ENCODE measurements at regions not wholly inside any gene's neighbourhood (a gene's known extent, or its start where the extent isn't known, plus 50 kb on each side); places are given as distances from the start of the nearest gene placed in this dataset.

GRCh38 chr7:41832941-41833340, 130.1 kb upstream of the INHBA start:
- DNase-seq (ENCODE audit: low spot score), result no peak

DNA sequence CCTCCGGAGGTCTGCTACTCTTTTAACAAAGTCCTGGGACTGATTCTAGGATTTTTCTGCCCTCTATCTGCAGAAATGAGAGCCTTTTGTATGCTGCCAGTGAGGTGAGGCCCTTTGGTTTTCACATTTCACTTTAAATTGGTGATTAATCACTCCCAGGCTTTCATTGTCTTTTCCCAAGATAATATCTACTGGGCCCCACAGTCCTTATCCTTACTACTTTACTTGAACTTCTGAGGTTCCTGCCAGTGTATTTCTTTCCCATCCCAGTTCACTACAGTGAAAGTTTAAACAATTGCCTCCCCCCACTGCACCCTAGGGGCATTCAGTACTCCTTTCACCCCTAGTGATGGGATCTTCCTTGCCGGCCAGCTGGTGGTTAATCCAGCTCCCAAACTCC, 127.4 kb upstream of the INHBA start:
- DNase-seq (ENCODE audit: low spot score), result no peak

- DNase-seq (ENCODE audit: low spot score), result no peak
These were observed 126.0 kb upstream of the INHBA start for GRCh38 chr7:41828911-41829310.

- DNase-seq (ENCODE audit: low spot score), result no peak
These were observed 123.8 kb upstream of the INHBA start for GRCh38 chr7:41826641-41827040.

- DNase-seq (ENCODE audit: low spot score), result no peak
These were observed 123.1 kb upstream of the INHBA start for GRCh38 chr7:41825927-41826480.

DNA sequence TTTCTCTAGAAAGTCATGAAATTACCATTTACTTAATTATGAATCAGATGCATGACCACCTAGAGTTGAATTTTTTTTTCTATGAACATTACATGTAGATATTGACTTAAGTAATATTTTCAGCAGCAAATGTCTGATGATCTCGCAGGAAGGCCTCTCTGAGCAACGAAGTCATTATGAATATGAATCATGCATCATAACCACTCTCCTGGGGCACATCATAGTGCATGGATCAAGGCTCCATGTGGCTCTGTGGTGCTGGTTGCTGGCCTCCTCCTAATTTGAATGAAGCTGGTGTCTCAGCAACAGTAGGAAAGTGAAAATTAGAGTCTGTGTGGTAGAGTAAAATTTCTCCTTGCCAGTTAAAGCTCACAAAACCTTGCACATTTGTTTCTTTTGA, 121.4 kb upstream of the INHBA start:
- no peak for DNase-seq (ENCODE audit: low spot score)

DNA sequence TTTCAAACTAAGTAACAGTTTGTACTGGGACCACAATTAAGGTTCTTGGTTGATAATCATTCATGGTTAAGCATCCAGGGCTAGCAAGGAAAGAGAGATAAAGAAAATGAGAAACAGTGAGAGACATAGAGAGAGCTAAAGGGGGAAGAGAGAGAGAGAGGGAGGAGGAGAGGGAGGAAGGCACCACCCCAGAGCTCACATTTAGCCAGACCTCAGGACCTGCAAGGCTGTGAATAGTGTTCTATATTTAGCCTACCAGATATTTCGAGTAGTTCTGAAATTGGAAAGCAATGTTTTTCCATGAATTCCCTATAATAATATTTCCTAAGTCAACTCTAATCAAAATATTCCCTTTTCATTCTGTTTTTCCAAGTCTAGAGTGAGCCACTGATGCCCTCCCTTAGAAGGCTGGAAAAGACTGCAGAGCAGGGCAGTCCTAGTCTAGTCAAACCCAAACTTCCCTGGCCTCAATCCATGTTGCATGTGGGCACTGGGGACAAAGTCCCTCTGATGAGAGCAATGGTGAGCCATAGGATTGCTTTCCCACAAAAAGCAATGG, 119.4 kb upstream of the INHBA start:
- DNase-seq (ENCODE audit: low spot score), result no peak

DNA sequence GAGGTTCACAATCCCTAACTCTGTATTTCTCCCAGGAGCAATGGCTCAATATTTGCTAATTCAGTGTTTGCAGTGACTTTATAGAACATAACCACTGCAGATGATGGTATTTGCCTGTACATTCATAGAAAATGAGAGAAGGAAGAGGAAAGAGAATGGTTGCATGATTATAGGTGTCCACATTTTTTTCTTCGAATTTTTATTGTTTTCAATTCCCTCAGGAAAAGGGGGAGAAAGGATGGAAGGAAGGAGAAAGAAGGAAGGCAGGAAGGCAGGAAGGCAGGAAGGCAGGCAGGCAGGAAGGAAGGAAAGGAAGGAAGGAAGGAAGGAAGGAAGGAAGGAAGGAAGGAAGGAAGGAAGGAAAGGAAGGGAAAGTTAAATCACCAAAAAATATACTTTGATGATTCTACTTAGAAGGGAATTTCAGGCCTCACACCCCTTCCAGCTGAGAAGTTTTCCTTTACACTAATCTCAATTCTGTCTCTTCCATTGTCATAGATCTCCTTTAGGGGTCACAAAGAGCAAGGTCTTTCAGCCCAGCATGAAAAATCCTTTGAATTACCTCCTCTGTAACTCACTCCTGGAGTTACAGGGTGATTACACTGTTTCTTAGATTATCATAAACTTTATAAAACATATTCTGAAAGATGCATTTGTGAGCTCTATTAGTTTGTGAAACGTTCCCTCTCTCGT, 118.8 kb upstream of the INHBA start:
- no peak for DNase-seq (ENCODE audit: low spot score)

DNA sequence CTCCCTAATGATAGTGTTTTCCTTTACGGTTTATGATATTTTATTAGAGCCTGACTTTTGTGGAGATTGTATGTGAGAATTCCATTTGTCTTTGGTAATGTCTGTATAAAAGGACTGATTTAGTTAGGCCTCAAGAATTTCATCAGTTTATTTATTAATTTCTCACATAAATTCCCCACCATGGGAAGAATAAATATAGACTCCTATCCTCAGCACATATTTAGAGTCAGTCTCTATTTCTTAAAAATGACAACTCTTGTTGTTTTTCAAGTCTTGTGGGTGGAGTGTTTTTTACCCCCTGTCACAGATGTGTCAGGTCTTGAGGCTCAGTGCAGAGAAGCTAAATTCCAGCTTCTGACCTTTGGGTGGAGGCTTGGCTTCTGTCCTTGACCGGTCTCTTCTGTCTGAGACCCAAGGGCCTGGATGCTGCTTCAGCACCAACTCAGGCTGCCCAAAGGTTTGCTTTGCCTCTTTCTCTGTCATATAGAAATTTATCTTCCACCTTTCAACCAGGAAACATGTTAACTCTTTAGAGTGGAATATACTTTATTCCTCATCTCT, 117.3 kb upstream of the INHBA start:
- DNase-seq (ENCODE audit: low spot score), result no peak

GRCh38 chr7:41819645-41820044, 116.8 kb upstream of the INHBA start:
- no peak for DNase-seq (ENCODE audit: low spot score)

DNA sequence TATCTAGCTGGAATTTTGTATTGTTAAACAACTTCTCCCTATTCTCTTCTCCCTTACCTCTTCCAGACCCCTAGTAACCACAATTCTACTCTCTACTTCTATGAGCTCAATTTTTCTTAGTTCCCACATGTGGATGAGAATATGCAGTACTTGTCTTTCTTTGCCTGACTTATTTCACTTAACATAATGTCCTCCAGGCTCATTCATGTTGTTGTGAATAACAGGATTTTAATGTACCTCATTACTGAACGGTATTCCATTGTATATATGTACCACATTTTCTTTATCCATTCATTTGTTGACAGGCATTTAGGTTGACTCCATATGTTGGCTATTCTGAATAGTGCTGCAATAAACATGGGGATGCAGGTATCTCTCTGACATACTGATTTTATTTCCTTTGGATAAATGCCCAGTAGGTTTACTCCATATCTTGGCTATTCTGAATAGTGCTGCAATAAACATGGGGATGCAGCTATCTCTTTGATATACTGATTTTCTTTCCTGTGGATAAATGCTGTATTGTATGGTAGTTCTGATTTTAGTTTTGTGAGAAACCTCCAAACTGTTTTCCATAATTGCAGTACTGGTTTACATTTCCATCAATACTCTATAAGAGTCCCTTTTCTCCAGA, 116.0 kb upstream of the INHBA start:
- DNase-seq (ENCODE audit: low spot score), result no peak

- DNase-seq (ENCODE audit: low spot score), result no peak
These were observed 114.5 kb upstream of the INHBA start for GRCh38 chr7:41817386-41817785.

DNA sequence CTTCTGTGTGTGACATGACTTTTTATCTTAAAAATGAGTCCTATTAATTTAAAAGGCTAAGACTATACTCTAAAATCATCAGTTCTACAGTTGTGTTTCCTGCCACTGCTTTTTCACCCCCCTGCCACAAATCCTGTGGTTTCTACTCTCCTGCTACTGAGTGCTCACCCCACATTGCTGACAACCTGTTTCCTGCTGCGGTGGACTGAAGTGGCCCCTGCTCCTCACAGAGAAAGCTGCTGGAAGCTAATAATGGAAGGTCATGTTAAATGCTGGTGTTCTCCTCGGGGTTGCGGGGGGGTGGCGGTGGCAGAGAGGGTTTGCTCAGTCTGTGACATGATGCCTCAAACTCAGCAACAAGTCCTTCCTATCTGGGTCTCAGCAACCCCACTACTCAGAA, 113.2 kb upstream of the INHBA start:
- DNase-seq (ENCODE audit: low spot score), result peak; percentile 40

DNA sequence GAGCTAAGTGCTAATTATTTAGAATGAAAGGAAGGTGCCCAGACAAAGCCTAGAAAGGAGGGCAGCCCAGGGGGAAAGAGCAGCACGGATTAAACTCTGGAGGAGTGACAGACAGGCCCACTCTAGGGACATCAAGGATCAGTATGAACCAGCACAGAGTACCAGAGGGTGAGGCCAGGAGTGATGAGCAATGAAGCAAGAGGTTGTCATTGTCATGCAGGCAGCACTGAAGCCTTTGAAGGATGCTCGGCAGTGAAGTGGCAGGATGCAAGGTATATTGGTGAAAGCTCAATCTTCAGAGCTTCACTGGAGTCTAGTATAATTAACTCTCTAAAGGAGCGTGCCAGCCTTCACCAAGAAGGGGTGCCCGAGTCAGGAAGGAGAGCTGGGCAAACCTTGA, 112.0 kb upstream of the INHBA start:
- DNase-seq (ENCODE audit: low spot score), result no peak

- DNase-seq (ENCODE audit: low spot score), result no peak
These were observed 110.4 kb upstream of the INHBA start for GRCh38 chr7:41813286-41813685.

DNA sequence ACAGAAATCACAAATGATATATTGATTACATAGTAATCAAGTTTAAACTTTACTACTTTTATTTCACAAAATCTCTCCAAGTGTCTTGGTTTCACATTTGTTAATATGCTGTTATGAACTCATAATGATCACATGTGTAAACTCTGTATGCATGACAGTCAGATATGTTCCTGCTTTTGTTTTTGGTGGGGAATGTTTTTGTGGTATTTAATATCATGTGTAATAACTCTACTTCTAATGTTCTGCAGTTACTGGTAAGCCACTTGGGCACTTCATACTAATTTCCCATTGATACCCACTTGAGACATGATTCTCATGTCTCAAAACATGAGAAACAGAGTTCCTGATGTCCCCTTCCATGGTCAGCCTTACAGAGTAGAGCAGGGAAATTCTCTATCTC, 109.1 kb upstream of the INHBA start:
- no peak for DNase-seq (ENCODE audit: low spot score)

DNA sequence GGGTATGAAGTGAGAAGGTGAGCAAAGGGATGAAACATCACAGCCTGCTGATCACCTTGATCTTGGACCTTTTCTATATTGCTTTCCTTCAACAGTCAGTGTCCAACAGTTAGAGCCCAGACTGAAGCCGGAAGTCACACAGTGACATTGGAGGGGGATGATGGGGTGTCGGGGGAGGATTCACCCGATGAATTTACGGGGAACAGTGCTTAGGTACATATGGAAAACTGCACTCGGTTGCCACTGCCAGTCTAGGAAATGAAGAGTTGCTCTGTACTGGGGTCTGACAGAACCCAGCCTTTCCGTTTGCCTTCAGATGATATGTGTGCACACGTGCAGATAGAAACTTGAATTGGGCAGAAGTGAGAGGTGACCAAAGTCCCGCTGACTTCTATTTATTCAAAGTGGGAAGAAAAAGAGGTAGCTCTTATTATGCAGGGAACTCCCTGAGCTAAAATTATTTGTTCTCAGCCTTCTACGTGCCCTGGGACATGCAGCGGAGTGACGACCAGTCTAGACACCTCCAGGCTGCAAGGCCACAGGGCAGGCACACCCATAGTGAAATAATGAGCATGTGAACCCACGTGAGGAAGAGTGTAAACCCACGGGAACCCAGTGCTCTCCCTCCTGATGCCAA, 107.2 kb upstream of the INHBA start:
- DNase-seq (ENCODE audit: low spot score), result no peak

GRCh38 chr7:41809529-41809939, 106.6 kb upstream of the INHBA start:
- DNase-seq (ENCODE audit: low spot score), result no peak

DNA sequence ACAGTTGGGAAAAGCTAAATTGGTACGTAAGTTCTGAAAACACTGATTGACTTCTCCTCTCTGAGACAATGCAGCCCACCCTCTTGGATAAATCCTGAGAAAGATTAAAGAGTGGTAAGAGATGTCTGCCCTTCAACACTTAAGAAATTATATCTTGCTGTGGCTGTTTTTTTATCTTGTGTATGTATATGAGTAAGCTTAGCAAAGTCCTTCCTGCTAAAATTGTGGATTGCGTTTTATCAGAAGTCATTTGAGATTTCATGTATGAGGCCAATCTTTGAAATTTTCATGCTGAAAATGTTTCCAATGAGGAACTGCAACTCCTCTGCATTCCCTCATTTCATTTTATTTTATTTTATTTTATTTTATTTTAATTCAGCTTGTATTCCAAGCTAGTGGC, 106.2 kb upstream of the INHBA start:
- no peak for DNase-seq (ENCODE audit: low spot score)

DNA sequence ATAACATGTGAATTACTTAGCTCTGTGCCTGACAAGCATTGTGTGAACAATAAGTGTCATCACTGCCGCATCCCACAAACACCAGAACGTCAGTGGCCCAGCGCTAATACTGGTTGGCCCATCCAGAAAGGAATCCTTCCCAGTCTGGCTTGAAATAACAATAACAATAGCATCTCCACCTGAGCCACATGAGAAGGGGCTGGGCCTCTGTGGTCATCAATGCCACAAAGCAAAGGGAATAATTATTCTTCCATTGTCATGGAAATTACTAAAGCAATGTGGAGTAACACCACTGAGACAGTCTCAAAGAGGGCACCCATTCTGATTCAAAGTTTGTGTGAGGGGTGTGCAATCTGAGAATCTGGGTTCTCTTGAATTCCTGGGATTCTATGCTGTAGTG, 105.7 kb upstream of the INHBA start:
- DNase-seq (ENCODE audit: low spot score), result no peak

DNA sequence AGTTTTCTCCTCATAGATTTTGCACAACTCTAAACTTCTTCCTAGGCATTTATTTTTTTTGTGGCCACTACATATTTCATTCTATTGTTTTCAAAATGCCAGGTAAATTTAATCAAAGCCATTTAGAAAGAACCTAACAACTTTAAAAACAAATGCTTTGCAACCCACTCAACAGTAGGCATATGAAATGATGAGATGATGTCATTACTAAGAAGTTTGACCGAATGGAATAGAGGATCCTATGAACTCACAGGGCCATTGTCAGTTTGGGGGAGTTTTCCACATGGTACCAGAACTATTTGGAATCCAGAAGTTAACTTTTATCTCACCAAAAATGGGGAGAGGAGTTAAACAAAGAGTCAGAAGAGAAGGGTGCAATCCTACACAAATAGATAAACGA, 100.7 kb upstream of the INHBA start:
- DNase-seq (ENCODE audit: low spot score), result no peak

DNA sequence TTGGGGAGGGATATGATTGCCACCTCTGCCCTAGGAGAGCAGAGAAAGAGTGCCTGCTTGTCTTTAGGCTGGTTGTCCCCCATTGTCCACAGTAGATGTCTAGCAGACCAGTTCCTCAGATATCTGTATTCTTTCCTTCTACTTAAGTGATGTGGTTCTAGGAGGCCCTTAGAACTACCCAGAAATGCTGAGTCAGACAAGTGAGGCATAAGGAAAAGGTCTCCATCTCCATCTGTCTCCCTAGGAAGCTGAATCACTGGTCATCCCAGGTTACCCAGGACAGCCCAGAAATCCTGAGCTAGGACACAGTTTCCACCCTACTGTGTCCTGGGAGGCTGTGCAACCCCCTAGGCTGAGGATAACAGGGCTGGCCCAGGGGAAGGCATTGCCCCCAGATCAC, 93.4 kb upstream of the INHBA start:
- DNase-seq (ENCODE audit: low spot score), result no peak
